ENCODE measurements at regions not wholly inside any gene's neighbourhood (a gene's known extent, or its start where the extent isn't known, plus 50 kb on each side); places are given as distances from the start of the nearest gene placed in this dataset.

GRCh38 chr1:106677181-106677580 lies 379.3 kb upstream of the PRMT6 start:
- Histone ChIP-seq H3K79me2 (ENCODE audit: low read depth) (no peaks in the 10 kb centered on the region), H3K9me3 (ENCODE audit: low read depth) (no peaks in the 10 kb centered on the region), H3K27ac (no peak overlapping the region), H3K9ac (no peak overlapping the region), H3K4me2 (no peak overlapping the region), H3K4me1 (no peaks in the 10 kb centered on the region), H3K36me3 (no peaks in the 10 kb centered on the region), H2AFZ (replicated peaks) (no peak overlapping the region), H3F3A (ENCODE audit: low read depth) (no peaks in the 10 kb centered on the region), H4K20me1 (ENCODE audit: low read depth) (no peaks in the 10 kb centered on the region), H3K27me3 (no peaks in the 10 kb centered on the region), H3K4me3 (no peak overlapping the region)
- H3K4me3 Mint-ChIP-seq, result no peak overlapping the region
- no peak overlapping the region for H3K27ac Mint-ChIP-seq
- H3K9me3 Mint-ChIP-seq, result no peaks in the 10 kb centered on the region
- TF ChIP-seq EZH2phosphoT487 (IDR thresholded peaks at IDR 0.05), result no peak
- TF ChIP-seq EZH2 (IDR thresholded peaks at IDR 0.05), result no peak
- TF ChIP-seq CTCF (IDR thresholded peaks at IDR 0.05), result no peak
- H3K4me1 Mint-ChIP-seq, result no peaks in the 10 kb centered on the region
- no peaks in the 10 kb centered on the region for H3K36me3 Mint-ChIP-seq
- no peaks in the 10 kb centered on the region for H3K27me3 Mint-ChIP-seq (ENCODE audit: insufficient read depth, low read depth)
- no peak for DNase-seq (ENCODE audit: low spot score)

GRCh38 chr1:106677721-106678120 lies 378.8 kb upstream of the PRMT6 start:
- Histone ChIP-seq H3F3A (ENCODE audit: low read depth) (no peaks in the 10 kb centered on the region), H3K27me3 (no peaks in the 10 kb centered on the region), H3K4me2 (no peak overlapping the region), H3K27ac (no peak overlapping the region), H3K4me3 (no peak overlapping the region), H3K9ac (no peak overlapping the region), H4K20me1 (ENCODE audit: low read depth) (no peaks in the 10 kb centered on the region), H3K9me3 (ENCODE audit: low read depth) (no peaks in the 10 kb centered on the region), H3K79me2 (ENCODE audit: low read depth) (no peaks in the 10 kb centered on the region), H2AFZ (replicated peaks) (no peak overlapping the region), H3K4me1 (no peaks in the 10 kb centered on the region), H3K36me3 (no peaks in the 10 kb centered on the region)
- H3K4me3 Mint-ChIP-seq, result no peak overlapping the region
- H3K27ac Mint-ChIP-seq, result no peak overlapping the region
- DNase-seq (ENCODE audit: low spot score), result no peak
- no peaks in the 10 kb centered on the region for H3K27me3 Mint-ChIP-seq (ENCODE audit: insufficient read depth, low read depth)
- H3K36me3 Mint-ChIP-seq, result no peaks in the 10 kb centered on the region
- TF ChIP-seq CTCF (IDR thresholded peaks at IDR 0.05) (no peak), EZH2 (IDR thresholded peaks at IDR 0.05) (no peak), EZH2phosphoT487 (IDR thresholded peaks at IDR 0.05) (no peak)
- no peaks in the 10 kb centered on the region for H3K9me3 Mint-ChIP-seq
- H3K4me1 Mint-ChIP-seq, result no peaks in the 10 kb centered on the region

GRCh38 chr1:106678279-106679050 lies 378.0 kb upstream of the PRMT6 start:
- Mint-ChIP-seq H3K4me3 (no peak overlapping the region), H3K36me3 (no peaks in the 10 kb centered on the region), H3K4me1 (no peaks in the 10 kb centered on the region), H3K9me3 (no peaks in the 10 kb centered on the region), H3K27me3 (ENCODE audit: insufficient read depth, low read depth) (peaks cover 3% of the 10 kb centered on the region), H3K27ac (no peak overlapping the region)
- no peak overlapping the region for H2AFZ ChIP-seq (replicated peaks)
- H3K27ac ChIP-seq, result no peak overlapping the region
- no peak overlapping the region for H3K4me2 ChIP-seq
- H3K36me3 ChIP-seq, result no peaks in the 10 kb centered on the region
- no peak for TF ChIP-seq EZH2 (IDR thresholded peaks at IDR 0.05)
- TF ChIP-seq CTCF (IDR thresholded peaks at IDR 0.05), result no peak
- TF ChIP-seq EZH2phosphoT487 (IDR thresholded peaks at IDR 0.05), result no peak
- H4K20me1 ChIP-seq (ENCODE audit: low read depth), result no peaks in the 10 kb centered on the region
- no peaks in the 10 kb centered on the region for H3K9me3 ChIP-seq (ENCODE audit: low read depth)
- no peaks in the 10 kb centered on the region for H3F3A ChIP-seq (ENCODE audit: low read depth)
- no peaks in the 10 kb centered on the region for H3K27me3 ChIP-seq
- no peak for DNase-seq (ENCODE audit: low spot score)
- H3K4me1 ChIP-seq, result no peaks in the 10 kb centered on the region
- H3K4me3 ChIP-seq, result no peak overlapping the region
- no peaks in the 10 kb centered on the region for H3K79me2 ChIP-seq (ENCODE audit: low read depth)
- no peak overlapping the region for H3K9ac ChIP-seq
